Mesenteric fat pad (tissue), 1 donor: ENCODE measurements at regions not wholly inside any gene's neighbourhood (a gene's known extent, or its start where the extent isn't known, plus 50 kb on each side); places are given as distances from the start of the nearest gene placed in this dataset. TPM values are rescaled to one million over a fixed set of nuclear protein-coding genes. Genes with fewer than 3 reads are reported as not detected.

Experiments used
- microRNA-seq: library from miRNA; unstranded; fragments of <30 nt; microRNA quantifications from one replicate; pipeline ENCODE4 v1.2.0, GENCODE V29; 2020; ENCODE audit warnings: borderline number of aligned reads
- donor health status: DM: yes; HTN: yes; CAD: no.

Small RNAs in the stretch of these regions (microRNA-seq; reads per million reads assigned to microRNA genes)
- gene MIR548AB: not detected
